Stomach (tissue), 4 donors: ENCODE measurements at regions not wholly inside any gene's neighbourhood (a gene's known extent, or its start where the extent isn't known, plus 50 kb on each side); places are given as distances from the start of the nearest gene placed in this dataset.

ENCODE experiments used
- EP300 ChIP-seq: sonication (generic); formaldehyde crosslinking; IDR thresholded peaks from one replicate; pipeline ENCODE4 v1.6.1; 2017; ENCODE audit warnings: antibody characterized with exemption
- TF ChIP-seq, protein P1 (sequence below), 7 experiments: fragments of 450-650 bp in 4 of 7; fragments of 200-600 bp in 3 of 7; sonication (generic) in 3 of 7; IDR thresholded peaks; one replicate each; pipeline ENCODE4 v1.5.1; 2016 to 2019; ENCODE audit warnings: antibody characterized with exemption in 7 of 7, control low read depth in 2 of 7, mild to moderate bottlenecking in 1 of 7

DNA sequence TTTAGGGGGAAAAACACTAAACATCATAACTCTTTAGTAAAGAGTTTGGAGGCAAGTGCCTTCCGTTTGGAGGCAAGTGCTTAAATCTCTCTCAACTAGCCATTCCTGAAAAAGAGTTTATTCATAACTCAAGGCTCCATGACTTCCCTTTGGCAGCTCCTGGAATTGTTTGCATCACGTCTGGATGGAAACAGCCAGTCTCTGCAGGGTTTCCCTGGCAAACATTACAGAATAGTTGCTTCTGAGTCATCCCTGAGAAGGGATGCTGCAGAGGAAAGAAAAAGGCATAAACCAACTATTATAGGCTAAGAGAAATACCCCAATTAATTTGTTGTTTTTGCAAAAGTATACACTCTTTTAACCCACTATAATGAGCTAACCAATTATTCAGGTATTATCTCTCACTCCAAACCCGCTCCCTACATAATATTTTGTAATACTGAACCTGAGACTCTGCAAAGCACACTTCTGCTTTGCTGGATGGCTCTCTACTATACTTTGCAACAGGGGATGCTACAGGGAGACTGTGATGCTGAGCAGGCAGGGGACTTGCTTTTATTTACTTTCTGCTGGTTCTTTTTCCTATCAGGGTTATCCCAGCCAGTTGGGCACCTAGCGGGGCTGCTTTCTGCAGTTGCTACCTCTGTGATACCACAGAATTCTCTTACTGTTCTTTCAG lies 497.7 kb downstream of the FUT8 start:
- TF ChIP-seq EP300: no peak
- TF ChIP-seq, protein P1, sequence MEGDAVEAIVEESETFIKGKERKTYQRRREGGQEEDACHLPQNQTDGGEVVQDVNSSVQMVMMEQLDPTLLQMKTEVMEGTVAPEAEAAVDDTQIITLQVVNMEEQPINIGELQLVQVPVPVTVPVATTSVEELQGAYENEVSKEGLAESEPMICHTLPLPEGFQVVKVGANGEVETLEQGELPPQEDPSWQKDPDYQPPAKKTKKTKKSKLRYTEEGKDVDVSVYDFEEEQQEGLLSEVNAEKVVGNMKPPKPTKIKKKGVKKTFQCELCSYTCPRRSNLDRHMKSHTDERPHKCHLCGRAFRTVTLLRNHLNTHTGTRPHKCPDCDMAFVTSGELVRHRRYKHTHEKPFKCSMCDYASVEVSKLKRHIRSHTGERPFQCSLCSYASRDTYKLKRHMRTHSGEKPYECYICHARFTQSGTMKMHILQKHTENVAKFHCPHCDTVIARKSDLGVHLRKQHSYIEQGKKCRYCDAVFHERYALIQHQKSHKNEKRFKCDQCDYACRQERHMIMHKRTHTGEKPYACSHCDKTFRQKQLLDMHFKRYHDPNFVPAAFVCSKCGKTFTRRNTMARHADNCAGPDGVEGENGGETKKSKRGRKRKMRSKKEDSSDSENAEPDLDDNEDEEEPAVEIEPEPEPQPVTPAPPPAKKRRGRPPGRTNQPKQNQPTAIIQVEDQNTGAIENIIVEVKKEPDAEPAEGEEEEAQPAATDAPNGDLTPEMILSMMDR (IDR thresholded peaks at IDR 0.05): no peak
